ENCODE measurements at regions not wholly inside any gene's neighbourhood (a gene's known extent, or its start where the extent isn't known, plus 50 kb on each side); places are given as distances from the start of the nearest gene placed in this dataset.
A peak's percentile ranks its signal among the peaks of the same experiment; 100 is the strongest.

GRCh38 chr5:167866797-167867196 is 424.6 kb upstream of the WWC1 start:
- no peaks in the 10 kb centered on the region for H3K9me2 ChIP-seq (ENCODE audit: insufficient read depth)
- H3K9me3 ChIP-seq (ENCODE audit: low read depth) = no peaks in the 10 kb centered on the region
- H3K4me1 ChIP-seq (ENCODE audit: insufficient read depth) = peaks cover 24% of the 10 kb centered on the region
- no peak overlapping the region for H3K4me3 ChIP-seq
- H3K9ac ChIP-seq = no peak overlapping the region
- no peak for DNase-seq
- in situ Hi-C loops (cut with MboI) = no loop called here
- 60 to 67% methylated on average over 3 of the region's 3 CpGs for WGBS, 2 experiments (ENCODE audit: low coverage in 1 of 2, low lambda C conversion rate in 2 of 2, missing lambda C conversion rate in 2 of 2)
- TF ChIP-seq EZH2phosphoT487 (IDR thresholded peaks at IDR 0.05; ENCODE audit: insufficient read depth, low read depth) (no peak), EZH2 (IDR thresholded peaks at IDR 0.05; ENCODE audit: insufficient read depth, poor library complexity, severe bottlenecking) (no peak)
- no peak overlapping the region for H3K27ac ChIP-seq
- no peak overlapping the region for H3K4me2 ChIP-seq (ENCODE audit: unreplicated experiment)
- no peaks in the 10 kb centered on the region for H3K27me3 ChIP-seq (replicated peaks; ENCODE audit: insufficient read depth)
- H2AFZ ChIP-seq = no peak overlapping the region
- peaks cover 11% of the 10 kb centered on the region; the same call in 1 of the 2 replicates for H3K79me2 ChIP-seq (ENCODE audit: insufficient read depth)
- no peaks in the 10 kb centered on the region for H4K20me1 ChIP-seq (ENCODE audit: insufficient read depth)
- peaks cover 9% of the 10 kb centered on the region; the same call in 1 of the 2 replicates for H3K36me3 ChIP-seq (ENCODE audit: low read depth)
- peaks cover 17% of the 10 kb centered on the region for H3F3A ChIP-seq (ENCODE audit: insufficient read depth)

- Histone ChIP-seq H3K79me2 (ENCODE audit: insufficient read depth) (peaks cover 7% of the 10 kb centered on the region; the same call in 1 of the 2 replicates), H3K4me2 (ENCODE audit: unreplicated experiment) (no peak overlapping the region), H3K27me3 (replicated peaks; ENCODE audit: insufficient read depth) (no peaks in the 10 kb centered on the region), H3K9me2 (ENCODE audit: insufficient read depth) (no peaks in the 10 kb centered on the region), H3K4me1 (ENCODE audit: insufficient read depth) (peaks cover 26% of the 10 kb centered on the region), H2AFZ (no peak overlapping the region), H3K36me3 (ENCODE audit: low read depth) (peaks cover 6% of the 10 kb centered on the region; the same call in 1 of the 2 replicates), H3K9me3 (ENCODE audit: low read depth) (no peaks in the 10 kb centered on the region), H3K9ac (no peak overlapping the region), H4K20me1 (ENCODE audit: insufficient read depth) (no peaks in the 10 kb centered on the region), H3K4me3 (no peak overlapping the region), H3F3A (ENCODE audit: insufficient read depth) (peaks cover 17% of the 10 kb centered on the region), H3K27ac (no peak overlapping the region)
- in situ Hi-C loops (cut with MboI) = no loop called here
- DNase-seq = no peak
- WGBS, 2 experiments (ENCODE audit: low coverage in 1 of 2, low lambda C conversion rate in 2 of 2, missing lambda C conversion rate in 2 of 2) = 53 to 64% methylated on average over 5 of the region's 5 CpGs
- TF ChIP-seq EZH2phosphoT487 (IDR thresholded peaks at IDR 0.05; ENCODE audit: insufficient read depth, low read depth) (no peak), EZH2 (IDR thresholded peaks at IDR 0.05; ENCODE audit: insufficient read depth, poor library complexity, severe bottlenecking) (no peak)
These were observed 424.2 kb upstream of the WWC1 start for GRCh38 chr5:167867281-167867680.

- H4K20me1 ChIP-seq (ENCODE audit: insufficient read depth) = no peaks in the 10 kb centered on the region
- no peaks in the 10 kb centered on the region for H3K36me3 ChIP-seq (ENCODE audit: low read depth)
- H3K9me2 ChIP-seq (ENCODE audit: insufficient read depth) = no peaks in the 10 kb centered on the region
- no peaks in the 10 kb centered on the region for H3K9me3 ChIP-seq (ENCODE audit: low read depth)
- H3K79me2 ChIP-seq (ENCODE audit: insufficient read depth) = 0 out of 2 replicates have a peak, but pooled peaks cover 7% of the 10 kb centered on the region
- H3F3A ChIP-seq (ENCODE audit: insufficient read depth) = peaks cover 17% of the 10 kb centered on the region
- in situ Hi-C loops (cut with MboI) = no loop called here
- TF ChIP-seq EZH2phosphoT487 (IDR thresholded peaks at IDR 0.05; ENCODE audit: insufficient read depth, low read depth) (no peak), EZH2 (IDR thresholded peaks at IDR 0.05; ENCODE audit: insufficient read depth, poor library complexity, severe bottlenecking) (no peak)
- peak overlapping the region; percentile 56; the same call in 1 of the 2 replicates for H3K27ac ChIP-seq
- H3K4me2 ChIP-seq (ENCODE audit: unreplicated experiment) = no peak overlapping the region
- no peak overlapping the region for H2AFZ ChIP-seq
- H3K9ac ChIP-seq = no peak overlapping the region
- H3K4me3 ChIP-seq = no peak overlapping the region
- H3K4me1 ChIP-seq (ENCODE audit: insufficient read depth) = peaks cover 32% of the 10 kb centered on the region
- H3K27me3 ChIP-seq (replicated peaks; ENCODE audit: insufficient read depth) = no peaks in the 10 kb centered on the region
- DNase-seq = no peak
- WGBS, 2 experiments (ENCODE audit: low coverage in 1 of 2, low lambda C conversion rate in 2 of 2, missing lambda C conversion rate in 2 of 2) = 60 to 64% methylated on average over 3 of the region's 3 CpGs
These were observed 422.3 kb upstream of the WWC1 start for GRCh38 chr5:167869125-167869524.

- TF ChIP-seq EZH2phosphoT487 (IDR thresholded peaks at IDR 0.05; ENCODE audit: insufficient read depth, low read depth) (no peak), EZH2 (IDR thresholded peaks at IDR 0.05; ENCODE audit: insufficient read depth, poor library complexity, severe bottlenecking) (no peak)
- H3K4me1 ChIP-seq (ENCODE audit: insufficient read depth) = peaks cover 32% of the 10 kb centered on the region
- 0 out of 2 replicates have a peak, but pooled peaks cover 7% of the 10 kb centered on the region for H3K79me2 ChIP-seq (ENCODE audit: insufficient read depth)
- no peak overlapping the region for H3K9ac ChIP-seq
- peak overlapping the region; percentile 16 for H3K4me2 ChIP-seq (ENCODE audit: unreplicated experiment)
- H3K9me3 ChIP-seq (ENCODE audit: low read depth) = no peaks in the 10 kb centered on the region
- in situ Hi-C loops (cut with MboI) = no loop called here
- H4K20me1 ChIP-seq (ENCODE audit: insufficient read depth) = no peaks in the 10 kb centered on the region
- DNase-seq = peak; percentile 78
- no peaks in the 10 kb centered on the region for H3K27me3 ChIP-seq (replicated peaks; ENCODE audit: insufficient read depth)
- H3F3A ChIP-seq (ENCODE audit: insufficient read depth) = peaks cover 17% of the 10 kb centered on the region
- H3K27ac ChIP-seq = peak overlapping the region; percentile 56
- no peaks in the 10 kb centered on the region for H3K9me2 ChIP-seq (ENCODE audit: insufficient read depth)
- H2AFZ ChIP-seq = no peak overlapping the region
- no peak overlapping the region for H3K4me3 ChIP-seq
- H3K36me3 ChIP-seq (ENCODE audit: low read depth) = no peaks in the 10 kb centered on the region
These were observed 421.4 kb upstream of the WWC1 start for GRCh38 chr5:167870055-167870454.

- in situ Hi-C loops (cut with MboI) = no loop called here
- Histone ChIP-seq H3K79me2 (ENCODE audit: insufficient read depth) (0 out of 2 replicates have a peak, but pooled peaks cover 7% of the 10 kb centered on the region), H3K4me3 (no peak overlapping the region), H3K4me1 (ENCODE audit: insufficient read depth) (peaks cover 32% of the 10 kb centered on the region), H3F3A (ENCODE audit: insufficient read depth) (peaks cover 21% of the 10 kb centered on the region), H3K4me2 (ENCODE audit: unreplicated experiment) (peak overlapping the region; percentile 47), H4K20me1 (ENCODE audit: insufficient read depth) (no peaks in the 10 kb centered on the region), H3K36me3 (ENCODE audit: low read depth) (0 out of 2 replicates have a peak, but pooled peaks cover 2% of the 10 kb centered on the region), H3K27ac (no peak overlapping the region), H3K9me3 (ENCODE audit: low read depth) (no peaks in the 10 kb centered on the region), H3K9ac (no peak overlapping the region), H2AFZ (no peak overlapping the region), H3K27me3 (replicated peaks; ENCODE audit: insufficient read depth) (no peaks in the 10 kb centered on the region), H3K9me2 (ENCODE audit: insufficient read depth) (no peaks in the 10 kb centered on the region)
- TF ChIP-seq EZH2 (IDR thresholded peaks at IDR 0.05; ENCODE audit: insufficient read depth, poor library complexity, severe bottlenecking) = no peak
- no peak for TF ChIP-seq EZH2phosphoT487 (IDR thresholded peaks at IDR 0.05; ENCODE audit: insufficient read depth, low read depth)
- peak; percentile 16 for DNase-seq
- WGBS, 2 experiments (ENCODE audit: low coverage in 1 of 2, low lambda C conversion rate in 2 of 2, missing lambda C conversion rate in 2 of 2) = 10 to 13% methylated on average over 2 of the region's 2 CpGs
These were observed 420.4 kb upstream of the WWC1 start for GRCh38 chr5:167871091-167871490.
